HL-60 (cell line): ENCODE measurements at regions not wholly inside any gene's neighbourhood (a gene's known extent, or its start where the extent isn't known, plus 50 kb on each side); places are given as distances from the start of the nearest gene placed in this dataset.
A peak's percentile ranks its signal among the peaks of the same experiment; 100 is the strongest.

Source experiments
- DNase-seq, 2 experiments: peaks; one replicate each; pipeline ENCODE4 v3.0.0-alpha.2; 2010 to 2020; ENCODE audit warnings: low read depth in 1 of 2, low spot score in 1 of 2
- H3K27ac ChIP-seq: fragments of 250-450 bp; sonication (Bioruptor Pico); replicated peaks from 2 replicates; pipeline ENCODE4 v1.5.1; 2020; ENCODE audit warnings: mild to moderate bottlenecking, moderate library complexity
- H3K27me3 ChIP-seq: fragments of 250-450 bp; sonication (Bioruptor Pico); 2 replicates; pipeline ENCODE4 v1.5.1; 2021; ENCODE audit warnings: mild to moderate bottlenecking, moderate library complexity; ENCODE audit not compliant: insufficient read depth, poor library complexity, severe bottlenecking
- H3K4me3 ChIP-seq: replicated peaks from 2 replicates; pipeline ENCODE4 v1.5.1; 2011; ENCODE audit warnings: mild to moderate bottlenecking, control low read depth, low read length; ENCODE audit not compliant: insufficient read depth
- CTCF ChIP-seq: IDR thresholded peaks from one replicate; pipeline ENCODE4 v1.5.1; 2011; ENCODE audit warnings: low read length, control low read depth, inconsistent platforms; ENCODE audit not compliant: insufficient read depth
- GABPA ChIP-seq: IDR thresholded peaks from 2 replicates; pipeline ENCODE4 v1.6.1; 2012; ENCODE audit warnings: low read depth
- POLR2AphosphoS5 ChIP-seq: IDR thresholded peaks from 2 replicates; pipeline ENCODE4 v1.6.1; 2012; ENCODE audit warnings: low read depth
- REST ChIP-seq: IDR thresholded peaks from 2 replicates; pipeline ENCODE4 v1.6.1; 2012; ENCODE audit warnings: low read depth; ENCODE audit not compliant: insufficient replicate concordance
- SPI1 ChIP-seq: IDR thresholded peaks from 2 replicates; pipeline ENCODE4 v1.6.1; 2012; ENCODE audit warnings: low read depth, mild to moderate bottlenecking, borderline replicate concordance

- H3K4me3 ChIP-seq: no peak overlapping the region
- no peak for DNase-seq
- TF ChIP-seq CTCF: no peak
- TF ChIP-seq SPI1: no peak
- TF ChIP-seq POLR2AphosphoS5: no peak
- no peak for TF ChIP-seq REST
- no peak for TF ChIP-seq GABPA
- no peak overlapping the region for H3K27ac ChIP-seq
- no peaks in the 10 kb centered on the region for H3K27me3 ChIP-seq
These were observed 249.5 kb upstream of the EOMES start for GRCh38 chr3:27971600-27971999.

GRCh38 chr3:27976933-27977332 is 254.8 kb upstream of the EOMES start:
- no peaks in the 10 kb centered on the region for H3K27me3 ChIP-seq
- peak; percentile 91 to 97 for DNase-seq
- TF ChIP-seq GABPA (no peak), SPI1 (peak; percentile 99), REST (no peak)
- peak overlapping the region; percentile 68 for H3K27ac ChIP-seq
- no peak overlapping the region for H3K4me3 ChIP-seq

GRCh38 chr3:27978440-27978839 is 256.3 kb upstream of the EOMES start:
- Histone ChIP-seq H3K27ac (no peak overlapping the region), H3K27me3 (no peaks in the 10 kb centered on the region), H3K4me3 (no peak overlapping the region)
- TF ChIP-seq REST (no peak), GABPA (no peak), POLR2AphosphoS5 (no peak), CTCF (no peak), SPI1 (no peak)
- DNase-seq: no peak
